HFFc6 (cell line): ENCODE measurements at regions not wholly inside any gene's neighbourhood (a gene's known extent, or its start where the extent isn't known, plus 50 kb on each side); places are given as distances from the start of the nearest gene placed in this dataset.

Experiments
- DNase-seq: peaks from one replicate; pipeline ENCODE4 v3.0.0-alpha.2; 2018
- H3K27ac Mint-ChIP-seq: 2 replicates; pipeline ENCODE4 v1.8.0; 2020; ENCODE audit warnings: mild to moderate bottlenecking, mixed read lengths
- H3K27me3 Mint-ChIP-seq: 2 replicates; pipeline ENCODE4 v1.8.0; 2021; ENCODE audit warnings: mild to moderate bottlenecking, moderate library complexity, mixed read lengths; ENCODE audit not compliant: insufficient read depth
- H3K36me3 Mint-ChIP-seq: 2 replicates; pipeline ENCODE4 v1.8.0; 2021; ENCODE audit warnings: low read depth, mixed read lengths
- H3K4me1 Mint-ChIP-seq: 2 replicates; pipeline ENCODE4 v1.8.0; 2020; ENCODE audit warnings: low read depth, mixed read lengths
- H3K4me3 Mint-ChIP-seq: 2 replicates; pipeline ENCODE4 v1.8.0; 2020; ENCODE audit warnings: mild to moderate bottlenecking, moderate library complexity, mixed read lengths
- H3K9me3 Mint-ChIP-seq: 2 replicates; pipeline ENCODE4 v1.8.0; 2020; ENCODE audit warnings: mild to moderate bottlenecking, mixed read lengths
- TF ChIP-seq, protein P1 (sequence below): fragments of 200-600 bp; sonication (generic); IDR thresholded peaks from 2 replicates; pipeline ENCODE4 v1.5.0; 2021; ENCODE audit warnings: antibody characterized with exemption, mild to moderate bottlenecking

DNA sequence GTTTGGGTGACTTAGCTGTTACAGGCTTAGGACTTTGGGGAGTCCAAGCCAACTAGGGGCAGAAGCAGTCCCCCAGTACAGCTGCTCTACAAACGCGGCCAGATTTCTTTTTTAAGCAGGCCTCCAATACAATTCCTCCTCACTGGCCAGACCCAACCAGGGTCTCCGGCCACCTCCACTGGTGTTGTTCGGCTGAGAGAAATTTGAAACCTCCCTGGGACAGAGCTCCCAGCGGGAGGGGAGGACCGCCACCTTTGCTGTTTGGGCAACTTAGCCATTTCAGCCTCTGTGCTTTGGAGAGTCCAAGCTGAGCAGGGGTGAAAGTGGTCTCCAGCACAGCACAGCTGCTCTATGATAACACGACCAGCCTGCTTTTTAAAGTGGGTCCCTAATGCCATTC, 59.4 kb upstream of the KHDRBS2 start:
- no peak overlapping the region for H3K4me3 Mint-ChIP-seq
- no peaks in the 10 kb centered on the region for H3K27me3 Mint-ChIP-seq
- DNase-seq = no peak
- peaks cover 5% of the 10 kb centered on the region; the same call in 1 of the 2 replicates for H3K36me3 Mint-ChIP-seq
- no peak overlapping the region for H3K27ac Mint-ChIP-seq
- peaks cover 23% of the 10 kb centered on the region; the same call in 1 of the 2 replicates for H3K9me3 Mint-ChIP-seq
- TF ChIP-seq, protein P1, sequence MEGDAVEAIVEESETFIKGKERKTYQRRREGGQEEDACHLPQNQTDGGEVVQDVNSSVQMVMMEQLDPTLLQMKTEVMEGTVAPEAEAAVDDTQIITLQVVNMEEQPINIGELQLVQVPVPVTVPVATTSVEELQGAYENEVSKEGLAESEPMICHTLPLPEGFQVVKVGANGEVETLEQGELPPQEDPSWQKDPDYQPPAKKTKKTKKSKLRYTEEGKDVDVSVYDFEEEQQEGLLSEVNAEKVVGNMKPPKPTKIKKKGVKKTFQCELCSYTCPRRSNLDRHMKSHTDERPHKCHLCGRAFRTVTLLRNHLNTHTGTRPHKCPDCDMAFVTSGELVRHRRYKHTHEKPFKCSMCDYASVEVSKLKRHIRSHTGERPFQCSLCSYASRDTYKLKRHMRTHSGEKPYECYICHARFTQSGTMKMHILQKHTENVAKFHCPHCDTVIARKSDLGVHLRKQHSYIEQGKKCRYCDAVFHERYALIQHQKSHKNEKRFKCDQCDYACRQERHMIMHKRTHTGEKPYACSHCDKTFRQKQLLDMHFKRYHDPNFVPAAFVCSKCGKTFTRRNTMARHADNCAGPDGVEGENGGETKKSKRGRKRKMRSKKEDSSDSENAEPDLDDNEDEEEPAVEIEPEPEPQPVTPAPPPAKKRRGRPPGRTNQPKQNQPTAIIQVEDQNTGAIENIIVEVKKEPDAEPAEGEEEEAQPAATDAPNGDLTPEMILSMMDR = no peak
- H3K4me1 Mint-ChIP-seq = no peaks in the 10 kb centered on the region

DNA sequence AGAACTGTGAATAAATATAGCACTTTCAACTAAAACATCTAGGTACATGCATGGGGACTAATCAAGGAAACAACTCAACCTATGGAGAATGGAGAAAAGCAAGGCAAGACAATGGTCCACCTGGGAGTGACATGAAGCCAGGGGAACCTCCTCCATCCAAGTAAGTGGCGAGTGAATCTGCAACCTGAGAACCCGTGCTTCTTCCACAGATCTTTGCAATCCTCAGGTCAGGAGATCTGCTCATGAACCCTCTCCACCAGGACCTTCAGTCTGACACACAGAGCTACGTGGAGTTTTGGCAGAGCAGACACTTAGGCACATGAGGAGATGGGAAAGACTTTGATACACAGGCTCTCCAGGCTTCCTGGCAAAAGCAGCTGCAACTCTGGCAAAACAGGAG, 58.8 kb upstream of the KHDRBS2 start:
- no peak overlapping the region for H3K4me3 Mint-ChIP-seq
- peaks cover 5% of the 10 kb centered on the region; the same call in 1 of the 2 replicates for H3K36me3 Mint-ChIP-seq
- peaks cover 28% of the 10 kb centered on the region for H3K9me3 Mint-ChIP-seq
- no peak overlapping the region for H3K27ac Mint-ChIP-seq
- no peaks in the 10 kb centered on the region for H3K27me3 Mint-ChIP-seq
- no peaks in the 10 kb centered on the region for H3K4me1 Mint-ChIP-seq
- no peak for DNase-seq
- TF ChIP-seq, protein P1 = no peak

- DNase-seq = no peak
- Mint-ChIP-seq H3K4me3 (no peak overlapping the region), H3K36me3 (peaks cover 5% of the 10 kb centered on the region; the same call in 1 of the 2 replicates), H3K9me3 (peaks cover 56% of the 10 kb centered on the region), H3K27me3 (no peaks in the 10 kb centered on the region; the same call in 1 of the 2 replicates), H3K4me1 (no peaks in the 10 kb centered on the region), H3K27ac (no peak overlapping the region)
- TF ChIP-seq, protein P1 = no peak
These were observed 52.5 kb upstream of the KHDRBS2 start for GRCh38 chr6:62338477-62338876.
